H7 (cell line): ENCODE measurements at regions not wholly inside any gene's neighbourhood (a gene's known extent, or its start where the extent isn't known, plus 50 kb on each side); places are given as distances from the start of the nearest gene placed in this dataset.

ENCODE experiments used
- DNase-seq: peaks from one replicate; pipeline ENCODE4 v3.0.0; 2012
- H3K27me3 ChIP-seq: 2 replicates; pipeline ENCODE4 v1.6.0; 2011; ENCODE audit warnings: mild to moderate bottlenecking, low read length; ENCODE audit not compliant: control insufficient read depth, insufficient read depth
- H3K36me3 ChIP-seq: replicated peaks from 2 replicates; pipeline ENCODE4 v1.5.1; 2011; ENCODE audit warnings: low read length; ENCODE audit not compliant: control insufficient read depth, insufficient read depth
- H3K4me3 ChIP-seq: 2 replicates; pipeline ENCODE4 v1.5.1; 2011; ENCODE audit warnings: low read depth, mild to moderate bottlenecking, control low read depth, low read length, moderate library complexity; ENCODE audit not compliant: insufficient read depth

GRCh38 chr16:8481810-8482209, 108.5 kb downstream of the TMEM114 start:
- Histone ChIP-seq H3K36me3 (no peaks in the 10 kb centered on the region), H3K27me3 (peaks cover 24% of the 10 kb centered on the region), H3K4me3 (no peak overlapping the region)
- DNase-seq, result no peak

DNA sequence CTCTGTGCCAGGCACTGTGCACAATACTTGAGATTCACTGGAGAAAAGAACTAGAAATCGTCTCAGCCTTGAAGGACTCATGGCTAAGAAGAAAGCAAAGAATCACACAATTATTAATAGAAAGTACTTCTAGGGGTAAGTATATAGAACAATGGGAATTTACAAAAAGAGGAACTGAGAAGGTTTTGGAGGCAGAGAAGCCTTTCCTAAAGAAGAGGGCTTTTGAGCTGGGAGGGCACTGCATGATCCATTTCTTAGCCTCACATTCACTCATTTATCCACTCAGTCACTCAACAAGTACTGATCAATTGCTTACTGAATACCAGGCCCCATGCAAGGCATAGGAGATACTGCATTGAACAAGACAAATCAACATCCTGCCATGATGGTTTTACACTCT, 113.5 kb downstream of the TMEM114 start:
- H3K27me3 ChIP-seq, result peaks cover 8% of the 10 kb centered on the region
- no peaks in the 10 kb centered on the region for H3K36me3 ChIP-seq
- no peak for DNase-seq
- no peak overlapping the region for H3K4me3 ChIP-seq

DNA sequence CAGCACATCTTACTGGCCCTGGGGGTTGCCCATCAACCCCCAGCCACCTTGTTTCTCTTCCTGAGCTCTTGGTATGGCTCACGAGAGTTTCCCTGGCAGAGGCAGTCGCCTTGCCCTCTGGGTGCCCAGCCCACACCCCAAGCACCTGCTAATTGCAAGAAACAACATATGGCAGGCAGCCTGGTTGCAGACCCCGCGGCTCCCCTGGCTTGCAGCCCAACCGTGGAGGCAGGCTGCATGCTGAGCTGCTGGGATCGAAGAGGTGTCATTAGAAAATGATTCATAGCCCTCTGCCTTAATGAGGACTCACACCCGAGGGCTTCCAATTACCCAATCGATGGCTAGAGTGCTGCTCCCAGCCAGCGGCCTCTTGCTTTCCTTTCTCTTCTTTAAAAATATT, 115.7 kb downstream of the TMEM114 start:
- Histone ChIP-seq H3K4me3 (no peak overlapping the region), H3K27me3 (peaks cover 3% of the 10 kb centered on the region; the same call in 1 of the 2 replicates), H3K36me3 (no peaks in the 10 kb centered on the region)
- DNase-seq, result no peak

DNA sequence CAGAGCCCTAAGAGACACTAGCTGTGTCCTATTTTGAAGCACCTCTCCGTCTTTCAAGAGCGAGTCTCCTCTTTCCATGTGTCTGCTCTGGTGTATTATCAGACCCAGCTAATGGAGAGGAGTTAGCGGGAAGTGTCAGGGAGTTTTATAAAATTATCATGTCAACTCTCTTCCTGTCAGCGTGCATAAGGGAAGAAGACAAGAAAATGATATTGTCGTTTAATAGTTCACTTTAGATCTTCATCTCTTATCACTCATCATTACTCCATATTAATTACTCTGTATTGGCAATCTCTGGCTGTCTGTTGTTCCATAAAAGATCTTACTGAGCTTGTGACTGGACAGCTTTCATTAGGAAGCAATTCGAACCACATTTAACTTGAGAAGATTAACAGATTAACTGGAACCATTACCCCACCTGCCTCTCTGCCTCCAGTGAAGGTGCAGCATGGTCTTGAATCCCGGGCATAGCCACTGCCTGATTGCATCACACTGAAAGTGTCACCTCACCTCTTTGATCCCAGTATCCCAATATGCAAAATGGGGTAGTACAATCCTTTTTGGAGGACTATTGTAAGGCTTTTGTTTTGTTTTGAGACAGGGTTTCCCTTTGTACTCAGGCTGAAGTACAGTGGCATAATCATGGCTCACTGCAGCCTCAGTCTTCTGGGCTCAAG, 121.1 kb downstream of the TMEM114 start:
- no peaks in the 10 kb centered on the region for H3K27me3 ChIP-seq
- DNase-seq, result no peak

GRCh38 chr16:8464979-8465378, 125.3 kb downstream of the TMEM114 start:
- Histone ChIP-seq H3K27me3 (no peaks in the 10 kb centered on the region), H3K4me3 (no peak overlapping the region), H3K36me3 (no peaks in the 10 kb centered on the region)
- DNase-seq, result no peak

More for the DNA sequence above, 121.1 kb downstream of the TMEM114 start:
- H3K4me3 ChIP-seq, result no peak overlapping the region
- no peaks in the 10 kb centered on the region for H3K36me3 ChIP-seq

GRCh38 chr16:8459085-8459733, 131.1 kb downstream of the TMEM114 start:
- no peak overlapping the region for H3K4me3 ChIP-seq
- no peak for DNase-seq
- H3K36me3 ChIP-seq, result no peaks in the 10 kb centered on the region
- H3K27me3 ChIP-seq, result no peaks in the 10 kb centered on the region

DNA sequence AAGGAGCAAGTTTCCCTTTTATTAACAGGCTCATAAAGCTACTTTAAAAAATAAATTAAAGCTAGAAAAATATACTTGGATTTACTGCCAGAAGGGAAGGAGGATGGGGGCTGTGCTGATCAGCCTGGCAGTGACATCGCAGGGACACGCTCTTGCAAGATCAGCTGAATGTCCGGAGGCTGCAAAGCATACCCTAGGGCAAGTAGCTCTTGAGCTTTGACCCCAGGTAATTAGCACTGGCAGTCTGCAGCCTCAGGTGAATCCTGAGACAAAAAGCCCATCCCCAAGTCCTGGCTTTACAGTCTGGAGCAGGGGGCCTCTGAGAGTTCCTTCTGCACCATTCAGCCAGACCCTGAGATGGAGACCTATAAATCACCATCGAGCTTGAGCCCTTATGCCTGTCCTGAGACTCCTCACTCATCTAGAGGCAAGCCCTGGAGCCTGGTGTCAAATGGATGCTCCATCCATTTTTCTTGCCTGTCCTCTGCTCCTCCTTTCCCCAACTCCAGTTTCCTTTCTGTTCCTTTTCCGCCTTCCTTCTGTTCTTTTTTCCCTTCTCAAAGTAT, 131.7 kb downstream of the TMEM114 start:
- DNase-seq, result no peak
- Histone ChIP-seq H3K36me3 (no peaks in the 10 kb centered on the region), H3K27me3 (no peaks in the 10 kb centered on the region), H3K4me3 (no peak overlapping the region)

DNA sequence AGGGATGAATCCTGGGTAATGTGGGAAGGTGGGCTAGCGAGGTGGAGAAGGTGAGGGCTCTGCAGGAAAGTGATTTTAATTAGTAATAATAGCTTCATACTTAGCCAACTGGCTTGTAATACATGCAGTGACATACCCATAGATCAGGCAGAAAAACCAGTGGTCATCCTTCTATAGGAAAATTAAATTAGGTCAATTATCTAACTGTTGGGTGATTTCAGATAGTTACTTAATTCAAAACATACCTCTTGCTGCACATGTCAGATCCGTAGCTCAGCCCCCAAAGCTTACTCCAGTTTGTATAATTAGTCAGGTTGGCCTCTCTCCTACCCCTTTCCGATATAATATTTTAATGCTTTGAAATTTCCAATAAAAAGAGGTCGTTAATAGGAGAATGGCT, 137.0 kb downstream of the TMEM114 start:
- no peak for DNase-seq
- Histone ChIP-seq H3K4me3 (no peak overlapping the region), H3K36me3 (no peaks in the 10 kb centered on the region), H3K27me3 (no peaks in the 10 kb centered on the region)

GRCh38 chr16:8452941-8453340, 137.4 kb downstream of the TMEM114 start:
- no peak for DNase-seq
- Histone ChIP-seq H3K27me3 (no peaks in the 10 kb centered on the region), H3K36me3 (no peaks in the 10 kb centered on the region), H3K4me3 (no peak overlapping the region)

- H3K36me3 ChIP-seq, result no peaks in the 10 kb centered on the region
- no peak overlapping the region for H3K4me3 ChIP-seq
- no peak for DNase-seq
- no peaks in the 10 kb centered on the region; the same call in 1 of the 2 replicates for H3K27me3 ChIP-seq
Observed at GRCh38 chr16:8436931-8437330, 153.4 kb downstream of the TMEM114 start.

DNA sequence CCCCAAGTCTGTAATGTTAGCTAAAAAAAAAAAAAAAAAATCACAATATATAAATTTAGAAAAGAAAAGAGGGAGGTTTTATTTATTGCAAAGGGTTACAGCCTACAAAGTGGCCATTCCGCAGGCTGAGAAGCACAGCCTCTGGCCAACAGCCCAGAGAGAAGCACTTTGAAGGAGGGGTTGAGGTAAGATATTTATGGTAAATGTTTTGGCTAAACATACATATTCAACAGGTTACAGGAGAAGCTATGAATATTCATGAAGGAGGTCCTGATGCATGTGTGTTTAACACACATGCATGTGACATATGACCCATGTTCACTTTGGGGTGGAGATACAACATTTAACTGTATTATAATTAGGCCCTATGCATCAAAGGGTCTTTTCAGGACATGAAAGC, 158.5 kb downstream of the TMEM114 start:
- no peak overlapping the region for H3K4me3 ChIP-seq
- H3K27me3 ChIP-seq, result no peaks in the 10 kb centered on the region
- DNase-seq, result no peak
- H3K36me3 ChIP-seq, result no peaks in the 10 kb centered on the region

- Histone ChIP-seq H3K27me3 (no peaks in the 10 kb centered on the region), H3K4me3 (no peak overlapping the region), H3K36me3 (no peaks in the 10 kb centered on the region)
- DNase-seq, result peak; percentile 7
Observed at GRCh38 chr16:8430401-8430800, 159.9 kb downstream of the TMEM114 start.

DNA sequence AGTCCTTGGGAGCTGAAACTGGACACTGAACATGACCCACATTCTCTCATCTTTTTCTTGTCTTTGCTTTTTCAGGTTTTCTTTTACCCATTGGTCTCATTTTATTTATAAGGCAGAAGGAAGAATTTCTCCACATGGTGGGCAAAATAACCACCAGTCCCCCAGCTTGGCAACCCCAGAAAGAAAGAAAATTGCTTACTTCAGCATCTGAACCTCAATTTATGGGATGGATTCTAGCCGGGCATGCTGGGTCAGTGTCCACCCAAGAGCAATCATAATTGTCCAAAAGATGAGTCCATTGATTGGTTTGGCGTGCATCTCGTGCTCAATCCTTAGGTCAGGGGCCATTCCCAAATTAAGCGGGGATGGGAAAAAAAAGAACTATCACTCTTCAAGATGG, 163.7 kb downstream of the TMEM114 start:
- Histone ChIP-seq H3K27me3 (no peaks in the 10 kb centered on the region), H3K36me3 (no peaks in the 10 kb centered on the region), H3K4me3 (no peak overlapping the region)
- no peak for DNase-seq

GRCh38 chr16:8417145-8417544, 173.2 kb downstream of the TMEM114 start:
- DNase-seq, result no peak
- no peaks in the 10 kb centered on the region for H3K36me3 ChIP-seq

DNA sequence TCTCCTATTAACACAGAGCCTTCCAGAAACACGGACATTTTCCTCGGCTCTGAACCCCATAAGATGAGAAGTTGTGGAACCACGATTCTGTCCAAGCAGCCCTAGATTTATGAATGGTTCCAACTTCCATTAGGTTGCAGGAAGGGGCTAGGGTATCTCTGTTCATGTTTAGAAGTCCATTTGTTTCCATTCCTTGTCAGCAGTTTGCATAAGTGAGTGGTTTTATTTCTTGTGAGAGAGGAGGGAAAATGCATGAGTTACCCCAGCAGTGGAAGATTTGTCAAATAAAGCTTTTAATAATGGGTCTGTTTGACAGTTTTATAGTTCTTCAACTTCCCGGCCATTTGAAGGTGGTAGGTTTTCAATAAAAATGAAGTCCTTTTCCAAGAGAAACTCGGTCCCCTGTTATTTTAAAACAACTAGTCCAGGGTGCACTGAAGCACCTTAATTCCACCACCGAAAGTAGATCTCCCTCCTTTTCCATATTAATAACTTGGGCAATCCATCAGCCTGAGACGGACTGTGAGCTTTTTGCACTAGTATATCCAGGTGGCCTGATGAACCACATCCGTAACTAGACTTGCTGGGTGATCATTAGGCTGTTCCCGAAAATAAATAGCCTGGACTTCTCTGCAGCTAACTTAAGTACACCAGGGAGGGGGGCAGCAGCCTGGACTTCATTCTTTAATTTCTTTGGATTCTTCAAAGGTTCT, 181.3 kb downstream of the TMEM114 start:
- Histone ChIP-seq H3K27me3 (no peaks in the 10 kb centered on the region), H3K36me3 (no peaks in the 10 kb centered on the region), H3K4me3 (no peak overlapping the region)
- no peak for DNase-seq

More at GRCh38 chr16:8417145-8417544, 173.2 kb downstream of the TMEM114 start:
- Histone ChIP-seq H3K27me3 (no peaks in the 10 kb centered on the region), H3K4me3 (no peak overlapping the region)
